Omental fat pad (tissue), 3 donors: ENCODE measurements at regions not wholly inside any gene's neighbourhood (a gene's known extent, or its start where the extent isn't known, plus 50 kb on each side); places are given as distances from the start of the nearest gene placed in this dataset.

Experiments
- ATAC-seq: fragments of 150-250 bp; one replicate; pipeline ENCODE4 v1.9.1; 2016; ENCODE audit warnings: mild to moderate bottlenecking, moderate library complexity; ENCODE audit not compliant: low FRiP score
- DNase-seq: peaks from one replicate; pipeline ENCODE4 v3.0.0-alpha.2; 2019; ENCODE audit warnings: low spot score
- TF ChIP-seq, protein P1 (sequence below), 3 donors: fragments of 450-650 bp; IDR thresholded peaks; one replicate each; pipeline ENCODE4 v1.5.1; 2016 to 2017; ENCODE audit warnings: antibody characterized with exemption in 3 of 3, mild to moderate bottlenecking in 3 of 3, moderate library complexity in 2 of 3

DNA sequence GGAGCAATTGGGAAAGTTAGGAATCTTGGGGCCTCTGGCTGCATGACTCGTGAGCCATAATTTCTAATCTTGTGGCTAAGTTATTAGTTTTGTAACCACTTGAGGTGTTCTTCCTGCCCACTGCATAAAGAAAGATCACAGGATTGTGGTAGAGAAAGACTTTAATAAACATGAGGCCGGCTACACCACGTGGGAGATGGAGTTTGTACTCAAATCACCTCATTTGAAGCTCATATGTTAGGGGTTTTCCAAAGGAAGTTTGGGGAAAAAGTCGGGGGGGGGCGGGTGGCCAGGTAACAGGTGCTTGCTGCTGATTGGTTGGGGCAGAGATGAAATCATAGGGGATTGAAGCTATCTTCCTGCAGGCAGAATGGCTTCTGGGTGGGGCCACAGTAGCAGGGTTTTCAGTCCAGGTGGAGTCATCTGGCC, 287.8 kb downstream of the ZNF674 start:
- TF ChIP-seq, protein P1, sequence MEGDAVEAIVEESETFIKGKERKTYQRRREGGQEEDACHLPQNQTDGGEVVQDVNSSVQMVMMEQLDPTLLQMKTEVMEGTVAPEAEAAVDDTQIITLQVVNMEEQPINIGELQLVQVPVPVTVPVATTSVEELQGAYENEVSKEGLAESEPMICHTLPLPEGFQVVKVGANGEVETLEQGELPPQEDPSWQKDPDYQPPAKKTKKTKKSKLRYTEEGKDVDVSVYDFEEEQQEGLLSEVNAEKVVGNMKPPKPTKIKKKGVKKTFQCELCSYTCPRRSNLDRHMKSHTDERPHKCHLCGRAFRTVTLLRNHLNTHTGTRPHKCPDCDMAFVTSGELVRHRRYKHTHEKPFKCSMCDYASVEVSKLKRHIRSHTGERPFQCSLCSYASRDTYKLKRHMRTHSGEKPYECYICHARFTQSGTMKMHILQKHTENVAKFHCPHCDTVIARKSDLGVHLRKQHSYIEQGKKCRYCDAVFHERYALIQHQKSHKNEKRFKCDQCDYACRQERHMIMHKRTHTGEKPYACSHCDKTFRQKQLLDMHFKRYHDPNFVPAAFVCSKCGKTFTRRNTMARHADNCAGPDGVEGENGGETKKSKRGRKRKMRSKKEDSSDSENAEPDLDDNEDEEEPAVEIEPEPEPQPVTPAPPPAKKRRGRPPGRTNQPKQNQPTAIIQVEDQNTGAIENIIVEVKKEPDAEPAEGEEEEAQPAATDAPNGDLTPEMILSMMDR (IDR thresholded peaks at IDR 0.05), result no peak
- DNase-seq (no peak), ATAC-seq (no peak)

DNA sequence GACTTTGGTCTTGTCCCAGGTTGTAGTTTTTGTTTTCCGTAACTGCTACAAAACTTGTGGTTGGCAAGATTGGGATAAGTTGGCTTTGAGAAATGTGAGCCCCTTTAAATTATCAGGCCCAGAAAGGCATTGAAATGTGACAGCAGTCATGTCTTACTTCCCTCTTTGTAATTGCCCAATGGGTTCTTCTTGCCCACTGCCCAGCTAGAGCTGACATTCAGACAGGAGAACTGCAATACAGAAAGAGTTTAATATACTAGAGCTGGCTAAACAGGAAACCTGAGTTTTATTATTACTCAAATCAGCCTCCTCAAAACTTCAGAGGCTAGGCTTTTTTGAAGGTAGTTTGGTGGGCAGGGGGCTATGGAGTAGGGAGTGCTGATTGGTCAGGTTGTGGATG, 288.3 kb downstream of the ZNF674 start:
- TF ChIP-seq, protein P1 (IDR thresholded peaks at IDR 0.05), result no peak
- DNase-seq (no peak), ATAC-seq (no peak)

DNA sequence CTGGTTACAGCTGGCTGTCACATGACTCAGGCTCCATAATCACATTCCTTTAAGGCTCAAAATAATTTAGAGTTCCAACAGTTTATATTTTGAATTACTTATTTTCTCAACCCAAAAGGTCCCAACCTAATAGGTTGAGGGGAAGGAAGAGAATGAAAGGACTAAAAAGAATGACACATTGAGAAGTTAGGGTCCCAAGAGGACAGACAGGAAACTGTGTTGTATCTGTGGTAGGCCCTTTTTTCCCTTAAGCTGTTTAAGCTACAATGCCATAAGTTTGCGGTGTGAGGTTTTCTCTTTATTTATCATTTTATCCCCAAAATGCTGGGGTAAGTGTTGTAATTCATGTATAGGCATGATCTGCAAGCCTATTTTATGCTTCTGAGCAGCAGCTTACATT, 290.2 kb downstream of the ZNF674 start:
- TF ChIP-seq, protein P1 (IDR thresholded peaks at IDR 0.05), result no peak
- no peak for ATAC-seq
- DNase-seq, result no peak

DNA sequence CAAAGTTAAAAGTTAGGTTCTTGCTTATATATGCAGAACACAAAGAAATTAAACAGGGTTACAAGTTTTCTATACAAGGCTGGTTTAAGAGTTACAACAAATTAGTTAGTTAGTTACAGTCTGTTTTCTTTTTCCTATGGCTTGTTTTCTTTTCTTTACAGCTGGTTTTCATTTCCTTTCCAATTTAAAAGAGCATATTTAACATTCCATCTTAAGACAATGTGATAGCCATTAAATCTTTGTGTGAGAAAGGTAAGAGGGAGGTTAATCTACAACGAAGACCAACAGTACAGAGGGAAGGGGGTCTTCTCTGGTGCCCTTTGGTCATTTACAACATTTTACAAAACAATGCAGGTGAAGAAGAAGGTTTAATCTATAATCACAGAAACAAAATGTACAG, 290.6 kb downstream of the ZNF674 start:
- ATAC-seq, result no peak
- DNase-seq, result no peak
- TF ChIP-seq, protein P1 (IDR thresholded peaks at IDR 0.05), result no peak

DNA sequence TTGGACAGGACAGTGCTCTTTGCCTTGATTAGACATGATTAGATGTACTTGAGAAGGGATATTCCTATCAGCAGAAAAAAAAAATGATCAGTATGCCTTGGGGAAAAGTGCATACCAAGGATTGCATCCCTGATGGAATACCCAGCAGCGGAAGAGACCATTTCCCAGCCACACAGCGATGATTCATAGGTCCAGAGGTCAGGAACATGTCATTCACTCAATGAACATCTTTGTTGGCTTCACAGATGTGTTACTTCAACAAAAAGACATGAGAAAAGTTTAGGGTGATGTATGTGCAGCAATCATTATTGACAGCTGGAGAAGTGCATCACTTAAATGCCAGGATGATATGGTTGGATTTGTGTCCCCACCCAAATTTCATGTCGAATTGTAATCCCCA, 293.5 kb downstream of the ZNF674 start:
- TF ChIP-seq, protein P1 (IDR thresholded peaks at IDR 0.05), result no peak
- ATAC-seq, result no peak
- no peak for DNase-seq

DNA sequence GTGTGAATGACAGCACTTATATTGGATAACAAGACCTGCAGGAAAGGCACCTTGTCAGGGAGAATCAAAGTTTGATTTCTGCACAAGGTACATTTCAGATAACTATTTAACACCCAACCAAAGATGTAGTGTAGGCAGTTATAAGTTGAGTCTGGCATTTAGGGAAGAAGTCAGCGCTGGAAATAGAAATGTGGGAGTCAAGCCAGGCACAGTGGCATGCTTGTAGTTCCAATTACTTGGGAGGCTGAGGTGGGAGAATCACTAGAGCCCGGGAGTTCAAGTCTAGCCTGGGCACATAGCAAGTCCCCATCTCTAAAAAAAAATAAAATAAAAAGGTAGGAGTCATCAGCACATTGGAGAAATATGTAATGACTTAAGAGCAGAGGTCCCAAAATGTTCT, 295.1 kb downstream of the ZNF674 start:
- TF ChIP-seq, protein P1 (IDR thresholded peaks at IDR 0.05), result no peak
- DNase-seq, result no peak
- ATAC-seq, result no peak

DNA sequence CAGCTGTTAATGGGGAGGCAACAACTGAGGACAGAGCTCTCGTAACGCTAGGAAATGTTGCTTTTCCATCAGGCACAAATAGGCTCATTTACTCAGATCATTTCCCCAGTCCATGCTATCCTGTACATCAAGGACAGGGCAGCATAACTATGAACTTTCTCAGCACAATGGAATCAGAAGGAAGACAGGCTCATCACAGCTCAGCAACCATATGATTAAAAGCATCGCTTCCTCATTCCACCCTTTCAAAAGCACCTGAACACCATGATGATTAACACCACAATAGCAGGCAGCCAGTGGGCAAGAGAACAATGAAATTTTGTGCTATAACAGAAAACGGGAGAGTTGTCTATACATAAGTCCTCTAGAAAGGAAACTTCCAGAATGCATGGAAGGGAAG, 297.8 kb downstream of the ZNF674 start:
- DNase-seq (no peak), ATAC-seq (no peak)

More for the DNA sequence above, 297.8 kb downstream of the ZNF674 start:
- TF ChIP-seq, protein P1 (IDR thresholded peaks at IDR 0.05), result no peak
